ENCODE measurements at regions not wholly inside any gene's neighbourhood (a gene's known extent, or its start where the extent isn't known, plus 50 kb on each side); places are given as distances from the start of the nearest gene placed in this dataset.

- no peak for DNase-seq (ENCODE audit: low read depth)
- in situ Hi-C loops (cut with HindIII; ENCODE audit: low pct_unique_long_range_greater_than_20kb, low sequenced_read_pairs), result no loop called here
Observed at GRCh38 chr3:101172516-101172915, 147.9 kb downstream of the IMPG2 start.

GRCh38 chr3:101171681-101172191 lies 148.6 kb downstream of the IMPG2 start:
- in situ Hi-C loops (cut with HindIII; ENCODE audit: low pct_unique_long_range_greater_than_20kb, low sequenced_read_pairs), result no loop called here
- no peak for DNase-seq (ENCODE audit: low read depth)

DNA sequence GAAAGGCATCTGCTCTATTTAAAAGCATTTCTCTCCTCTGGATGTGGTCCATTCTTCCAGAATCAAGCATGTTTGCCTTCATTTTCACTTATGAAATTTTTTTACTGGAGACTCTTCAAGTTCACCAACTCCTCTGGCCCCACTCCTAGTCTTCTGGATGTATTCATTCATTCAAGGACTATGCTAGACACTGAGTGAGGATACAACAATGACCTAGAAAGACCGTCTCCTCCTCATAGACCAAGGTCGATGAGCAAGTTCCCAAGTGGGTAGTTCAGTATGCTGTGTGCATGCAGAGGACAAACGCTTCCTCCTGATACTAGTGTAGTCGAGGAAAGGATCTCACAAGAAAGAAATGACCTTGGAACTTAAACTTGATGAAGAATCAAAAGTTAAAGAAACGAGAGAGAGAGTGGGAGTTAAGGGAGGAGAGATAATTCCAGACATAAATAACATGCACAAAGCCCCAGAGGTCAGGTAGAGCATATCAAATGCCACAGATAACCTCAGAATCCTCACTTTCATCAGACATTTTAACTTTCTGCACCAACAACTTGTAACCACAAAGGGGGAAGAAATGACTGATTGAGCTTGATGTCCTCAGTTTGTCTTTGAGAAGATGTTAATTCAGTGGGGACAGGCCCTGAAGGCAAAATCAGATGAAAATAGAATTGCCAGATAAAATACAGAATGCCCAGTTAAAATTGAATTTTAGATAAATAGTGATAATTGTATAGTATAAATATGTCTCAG lies 149.4 kb downstream of the IMPG2 start:
- in situ Hi-C loops (cut with HindIII; ENCODE audit: low pct_unique_long_range_greater_than_20kb, low sequenced_read_pairs), result no loop called here
- DNase-seq (ENCODE audit: low read depth), result no peak

DNA sequence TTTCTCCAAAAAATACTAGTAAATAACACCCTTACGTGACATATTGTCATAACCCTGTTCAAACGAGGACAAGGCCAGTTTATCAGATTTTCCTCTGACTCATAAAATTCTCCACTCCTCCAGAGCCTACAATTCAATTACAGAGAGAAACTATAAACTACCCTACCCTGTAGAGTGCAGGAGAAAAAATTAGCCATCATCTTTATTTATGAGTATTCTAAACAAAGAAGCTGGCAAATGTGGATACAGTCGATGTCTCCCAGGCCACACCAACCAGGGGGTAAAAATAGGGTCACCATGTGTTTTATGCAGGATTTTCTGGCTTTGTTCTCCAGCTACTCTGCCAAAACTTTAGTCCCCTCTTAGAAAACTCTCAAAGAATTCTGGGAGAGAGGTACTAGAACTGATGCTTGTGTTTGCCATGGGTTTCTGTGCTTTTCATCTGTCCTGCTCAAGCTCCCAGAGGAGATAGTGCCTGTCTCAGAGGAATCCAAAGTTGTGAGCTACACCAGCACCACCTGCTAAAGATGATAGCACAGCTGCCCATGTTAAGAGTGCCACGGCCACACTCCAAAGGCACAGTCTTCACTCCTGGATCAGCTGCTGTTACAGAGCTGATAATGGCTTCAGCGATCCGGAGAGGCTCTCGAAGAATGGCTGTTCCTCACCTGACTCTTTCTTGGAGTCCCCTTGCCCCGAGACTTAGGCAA lies 150.2 kb downstream of the IMPG2 start:
- DNase-seq (ENCODE audit: low read depth), result no peak
- in situ Hi-C loops (cut with HindIII; ENCODE audit: low pct_unique_long_range_greater_than_20kb, low sequenced_read_pairs), result no loop called here

GRCh38 chr3:101169516-101169915 lies 150.9 kb downstream of the IMPG2 start:
- DNase-seq (ENCODE audit: low read depth), result no peak
- in situ Hi-C loops (cut with HindIII; ENCODE audit: low pct_unique_long_range_greater_than_20kb, low sequenced_read_pairs), result no loop called here

- no peak for DNase-seq (ENCODE audit: low read depth)
- in situ Hi-C loops (cut with HindIII; ENCODE audit: low pct_unique_long_range_greater_than_20kb, low sequenced_read_pairs), result no loop called here
Observed at GRCh38 chr3:101167376-101167775, 153.0 kb downstream of the IMPG2 start.

GRCh38 chr3:101166150-101166549 lies 154.2 kb downstream of the IMPG2 start:
- no peak for DNase-seq (ENCODE audit: low read depth)
- in situ Hi-C loops (cut with HindIII; ENCODE audit: low pct_unique_long_range_greater_than_20kb, low sequenced_read_pairs), result no loop called here

GRCh38 chr3:101163554-101163953 lies 156.8 kb downstream of the IMPG2 start:
- DNase-seq (ENCODE audit: low read depth), result no peak
- in situ Hi-C loops (cut with HindIII; ENCODE audit: low pct_unique_long_range_greater_than_20kb, low sequenced_read_pairs), result no loop called here

DNA sequence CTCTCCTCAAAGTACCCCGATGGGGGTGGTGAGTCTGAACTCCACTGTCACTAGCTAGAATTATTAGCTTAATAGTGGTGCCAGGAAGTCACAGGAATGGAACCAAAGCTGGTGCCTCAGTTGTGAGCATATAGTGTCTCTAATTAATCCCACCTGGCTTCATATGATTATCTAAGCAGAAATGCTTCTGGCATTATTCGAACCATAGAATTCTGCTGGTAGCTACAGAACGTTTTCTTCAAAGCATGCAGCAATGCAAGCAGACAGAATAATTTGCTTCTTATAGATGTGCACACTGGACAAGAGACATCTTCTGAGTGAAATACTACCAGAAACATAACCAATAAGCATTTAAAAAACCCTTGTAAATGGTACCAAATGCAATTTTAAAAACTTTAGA lies 160.9 kb downstream of the IMPG2 start:
- in situ Hi-C loops (cut with HindIII; ENCODE audit: low pct_unique_long_range_greater_than_20kb, low sequenced_read_pairs), result no loop called here

GRCh38 chr3:101158374-101158773 lies 162.0 kb downstream of the IMPG2 start:
- in situ Hi-C loops (cut with HindIII; ENCODE audit: low pct_unique_long_range_greater_than_20kb, low sequenced_read_pairs), result no loop called here
- no peak for DNase-seq (ENCODE audit: low read depth)

More for the DNA sequence above, 160.9 kb downstream of the IMPG2 start:
- no peak for DNase-seq (ENCODE audit: low read depth)

DNA sequence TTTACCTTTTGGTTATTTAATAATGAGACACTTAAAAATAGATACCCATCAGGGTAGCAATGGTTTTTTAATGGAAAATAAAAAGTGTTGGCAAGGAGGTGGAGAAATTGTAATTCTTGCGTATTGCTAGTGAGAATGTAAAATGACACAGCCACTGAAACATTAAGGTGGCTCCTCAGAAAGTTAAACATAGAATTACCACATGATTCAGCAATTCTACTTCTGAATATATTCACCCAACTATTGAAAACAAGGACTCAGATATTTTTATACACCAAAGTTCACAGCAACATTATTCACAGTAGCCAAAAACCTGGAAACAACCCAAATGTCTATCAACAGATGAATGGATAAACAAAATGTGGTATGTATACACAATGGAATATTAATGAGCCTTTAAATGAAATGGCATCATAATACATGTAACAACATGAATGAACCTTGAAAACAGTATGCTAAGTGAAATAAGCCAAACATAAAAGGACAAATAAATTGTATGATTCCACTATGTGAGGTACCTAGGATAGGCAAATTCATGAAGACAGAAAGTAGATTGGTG lies 163.5 kb downstream of the IMPG2 start:
- in situ Hi-C loops (cut with HindIII; ENCODE audit: low pct_unique_long_range_greater_than_20kb, low sequenced_read_pairs), result no loop called here
- no peak for DNase-seq (ENCODE audit: low read depth)

DNA sequence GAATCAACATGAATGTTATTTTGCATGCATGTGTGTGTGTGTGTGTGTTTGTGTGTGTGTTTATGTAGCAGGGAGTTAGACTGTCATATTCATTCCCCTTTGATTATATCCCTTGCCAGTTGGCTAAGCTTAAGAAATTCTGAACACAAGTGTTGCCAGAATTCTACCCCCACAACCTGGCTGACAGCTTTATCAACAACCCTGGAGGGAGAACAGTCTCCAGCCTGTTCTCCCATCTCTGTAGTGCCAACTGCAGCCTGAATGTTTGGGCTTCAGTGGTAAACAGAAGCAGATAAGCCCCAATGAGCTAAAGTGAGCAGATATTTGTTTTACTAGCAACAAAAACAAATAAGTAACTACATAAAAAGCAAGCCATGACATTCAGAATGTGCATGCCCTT lies 162.6 kb upstream of the ABI3BP start:
- in situ Hi-C loops (cut with HindIII; ENCODE audit: low pct_unique_long_range_greater_than_20kb, low sequenced_read_pairs), result no loop called here
- no peak for DNase-seq (ENCODE audit: low read depth)

DNA sequence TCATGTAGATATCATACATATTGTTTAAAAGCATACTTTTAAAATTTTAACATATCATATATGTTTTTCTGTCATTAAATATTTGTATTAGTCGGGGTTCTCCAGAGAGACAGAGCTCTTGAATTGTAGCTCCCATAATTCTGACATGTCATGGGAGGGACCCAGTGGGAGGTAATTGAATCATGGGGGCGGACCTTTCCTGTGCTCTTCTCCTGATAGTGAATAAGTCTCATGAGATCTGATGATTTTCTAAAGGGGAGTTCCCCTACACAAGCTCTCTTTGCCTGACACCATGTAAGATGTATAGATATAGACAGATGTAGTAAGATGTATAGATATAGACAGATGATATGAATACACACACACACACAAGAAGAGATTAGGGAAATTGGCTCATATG lies 161.2 kb upstream of the ABI3BP start:
- in situ Hi-C loops (cut with HindIII; ENCODE audit: low pct_unique_long_range_greater_than_20kb, low sequenced_read_pairs), result no loop called here
- DNase-seq (ENCODE audit: low read depth), result no peak

- no peak for DNase-seq (ENCODE audit: low read depth)
- in situ Hi-C loops (cut with HindIII; ENCODE audit: low pct_unique_long_range_greater_than_20kb, low sequenced_read_pairs), result no loop called here
Observed at GRCh38 chr3:101151286-101151913, 158.2 kb upstream of the ABI3BP start.

DNA sequence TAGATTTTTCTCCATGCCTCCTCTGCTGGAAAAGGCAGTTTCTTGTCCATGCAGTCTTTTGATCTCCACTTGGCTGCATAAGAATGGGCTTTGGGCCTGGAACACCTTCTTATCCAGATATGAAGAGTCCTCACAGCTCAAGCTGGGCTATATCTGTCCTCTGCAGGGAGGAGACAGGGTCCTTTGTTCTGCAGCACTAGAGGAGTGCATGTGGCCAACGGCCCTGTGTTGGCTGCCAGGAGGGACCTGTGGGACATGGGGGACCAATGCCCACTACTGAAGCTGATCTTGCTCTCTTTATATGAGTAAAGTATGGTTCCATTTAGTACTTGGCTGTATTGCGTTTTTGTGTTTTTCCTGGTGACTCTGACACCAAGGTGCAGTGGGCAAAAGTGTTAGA lies 157.3 kb upstream of the ABI3BP start:
- DNase-seq (ENCODE audit: low read depth), result no peak
- in situ Hi-C loops (cut with HindIII; ENCODE audit: low pct_unique_long_range_greater_than_20kb, low sequenced_read_pairs), result no loop called here

DNA sequence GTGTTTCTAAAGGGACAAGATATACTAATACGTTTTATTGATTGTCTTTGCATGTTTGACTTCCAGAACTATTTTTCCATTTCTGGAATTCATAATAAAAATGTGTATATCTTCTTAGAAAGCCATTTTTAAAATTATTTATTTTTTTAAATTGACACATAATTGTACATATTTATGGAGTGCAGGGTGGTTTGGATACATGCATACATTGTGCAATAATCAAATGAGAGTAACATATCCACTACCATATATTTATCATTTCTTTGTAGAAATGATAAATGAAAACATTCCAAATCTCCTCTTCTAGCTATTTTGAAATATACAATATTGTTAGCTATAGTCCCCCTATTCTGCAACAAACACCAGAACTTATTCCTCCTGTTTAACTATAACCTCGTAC lies 156.5 kb upstream of the ABI3BP start:
- in situ Hi-C loops (cut with HindIII; ENCODE audit: low pct_unique_long_range_greater_than_20kb, low sequenced_read_pairs), result no loop called here
- no peak for DNase-seq (ENCODE audit: low read depth)

GRCh38 chr3:101149251-101149650 lies 156.0 kb upstream of the ABI3BP start:
- in situ Hi-C loops (cut with HindIII; ENCODE audit: low pct_unique_long_range_greater_than_20kb, low sequenced_read_pairs), result no loop called here
- DNase-seq (ENCODE audit: low read depth), result no peak

DNA sequence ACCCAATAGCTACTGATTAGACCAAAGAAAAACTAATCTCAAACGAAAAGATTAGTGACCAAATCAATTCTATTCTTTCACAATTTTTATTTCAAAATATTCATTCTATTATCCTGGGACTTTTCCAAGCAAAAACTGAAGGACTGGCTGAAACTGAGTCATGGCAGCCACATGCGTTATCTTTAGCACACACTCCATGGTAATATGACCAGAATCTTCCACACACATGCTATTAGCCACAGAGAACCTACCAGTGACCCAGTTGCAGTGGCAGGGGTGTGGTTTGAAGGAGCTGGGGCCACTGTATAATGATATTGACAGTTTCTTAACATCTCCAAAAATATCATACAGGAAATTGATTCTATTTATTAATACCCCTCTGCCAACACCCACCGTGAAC lies 154.8 kb upstream of the ABI3BP start:
- no peak for DNase-seq (ENCODE audit: low read depth)
- in situ Hi-C loops (cut with HindIII; ENCODE audit: low pct_unique_long_range_greater_than_20kb, low sequenced_read_pairs), result no loop called here

DNA sequence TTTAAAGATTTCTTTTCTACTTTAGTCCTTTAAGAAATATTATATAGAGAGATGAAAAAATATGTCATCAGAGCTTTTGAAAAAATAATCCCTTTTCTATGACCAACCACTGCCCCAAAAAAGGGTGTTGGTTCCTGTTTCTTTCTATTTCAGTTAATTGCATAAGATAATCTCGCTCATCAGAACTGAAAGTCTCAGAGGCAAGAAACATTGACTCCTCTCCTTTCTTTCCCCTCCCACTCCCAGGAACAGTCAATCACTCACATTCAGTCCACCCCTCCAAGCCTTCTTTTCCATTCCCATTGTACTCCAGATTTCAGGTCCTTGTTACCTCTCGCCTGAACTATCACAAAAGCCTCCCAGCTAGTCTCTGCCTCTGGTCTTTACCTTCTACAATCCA lies 153.7 kb upstream of the ABI3BP start:
- in situ Hi-C loops (cut with HindIII; ENCODE audit: low pct_unique_long_range_greater_than_20kb, low sequenced_read_pairs), result no loop called here
- DNase-seq (ENCODE audit: low read depth), result no peak

All from Caki2 (cell line).